Endothelial cell of umbilical vein (primary cell): ENCODE measurements at regions not wholly inside any gene's neighbourhood (a gene's known extent, or its start where the extent isn't known, plus 50 kb on each side); places are given as distances from the start of the nearest gene placed in this dataset.

ENCODE experiments used
- BruUV-seq: library from RNA; stranded (reverse); fragments of 400-500 nt; replicated peaks from 2 replicates; lab custom pipeline; 2021; lab: Mats Ljungman, UMichigan
- CTCF ChIA-PET: fragments of 300-600, 350-600 bp; sonication (Branson Sonifier 250); formaldehyde crosslinking; loops from one replicate; lab custom pipeline; 2021; ENCODE audit warnings: antibody characterized with exemption, inconsistent platforms; lab: Charles Lee
- POLR2A ChIA-PET: fragments of 300-600, 350-600 bp; sonication (Branson Sonifier 250); formaldehyde crosslinking; loops from one replicate; lab custom pipeline; 2021; ENCODE audit warnings: antibody characterized with exemption, inconsistent platforms; lab: Charles Lee
- DNase-seq: peaks from one replicate; pipeline ENCODE4 v3.0.0-alpha.2; 2011; ENCODE audit warnings: low read depth, low spot score
- FAIRE-seq: peaks from 2 replicates; lab custom pipeline; 2011; peaks lifted over from hg19 to GRCh38; lab: Jason Lieb, UNC
- H2AFZ ChIP-seq: 2 replicates; pipeline ENCODE4 v1.6.0; 2012; ENCODE audit warnings: low read depth, low read length, control low read depth, inconsistent platforms
- H3K27ac ChIP-seq: 2 replicates; pipeline ENCODE4 v1.5.1; 2011; ENCODE audit warnings: low read depth, mild to moderate bottlenecking, control low read depth, low read length, moderate library complexity; ENCODE audit not compliant: insufficient read depth
- H3K27me3 ChIP-seq, 2 experiments: 2 replicates each; pipeline versions ENCODE4 v1.6.0 to v1.6.1; 2011; ENCODE audit warnings: low read length in 2 of 2, mixed read lengths in 1 of 2; ENCODE audit not compliant: control insufficient read depth in 2 of 2, insufficient read depth in 2 of 2
- H3K36me3 ChIP-seq, 2 experiments: 2 replicates in 1 of 2; 3 replicates in 1 of 2; pipeline ENCODE4 v1.5.1; 2011; ENCODE audit warnings: low read length in 2 of 2, mild to moderate bottlenecking in 1 of 2, moderate library complexity in 1 of 2; ENCODE audit not compliant: control insufficient read depth in 2 of 2, insufficient read depth in 2 of 2; ENCODE audit errors: extremely low read depth in 1 of 2
- H3K4me1 ChIP-seq: 3 replicates; pipeline ENCODE4 v1.5.1; 2011; ENCODE audit warnings: mild to moderate bottlenecking, low read length; ENCODE audit not compliant: control insufficient read depth, insufficient read depth; ENCODE audit errors: extremely low read depth
- H3K4me2 ChIP-seq: 2 replicates; pipeline ENCODE4 v1.6.1; 2011; ENCODE audit warnings: low read length, control low read depth, mixed read lengths; ENCODE audit not compliant: insufficient read depth
- H3K4me3 ChIP-seq, 3 experiments: fragments of 200-600 bp in 1 of 3; sonication (generic), shearing (Covaris generic) in 1 of 3; replicated peaks in 1 of 3; 2 replicates each; pipeline ENCODE4 v1.5.1; 2011 to 2016; ENCODE audit warnings: control low read depth in 3 of 3, low read length in 3 of 3, mild to moderate bottlenecking in 2 of 3, inconsistent platforms in 1 of 3, low read depth in 1 of 3, moderate library complexity in 1 of 3; ENCODE audit not compliant: insufficient read depth in 1 of 3
- H3K79me2 ChIP-seq: 2 replicates; pipeline ENCODE4 v1.6.0; 2012; ENCODE audit warnings: low read length, inconsistent platforms; ENCODE audit not compliant: control insufficient read depth, insufficient read depth
- H3K9ac ChIP-seq: replicated peaks from 2 replicates; pipeline ENCODE3; 2011; ENCODE audit warnings: low read length, control low read depth; ENCODE audit not compliant: insufficient read depth; ENCODE audit errors: extremely low read depth
- H3K9me1 ChIP-seq: replicated peaks from 3 replicates; pipeline ENCODE4 v1.6.0; 2011; ENCODE audit warnings: mild to moderate bottlenecking, low read length; ENCODE audit not compliant: control insufficient read depth, insufficient read depth; ENCODE audit errors: extremely low read depth
- H3K9me3 ChIP-seq: replicated peaks from 2 replicates; pipeline ENCODE4 v1.5.1; 2012; ENCODE audit warnings: low read length, inconsistent platforms; ENCODE audit not compliant: control insufficient read depth, insufficient read depth
- H4K20me1 ChIP-seq: replicated peaks from 2 replicates; pipeline ENCODE3; 2011; ENCODE audit warnings: mild to moderate bottlenecking, low read length; ENCODE audit not compliant: control insufficient read depth, insufficient read depth; ENCODE audit errors: extremely low read depth
- CTCF ChIP-seq, 2 donors: IDR thresholded peaks; 1 replicate in 1 of 2; 2 replicates in 1 of 2; pipeline ENCODE4 v1.5.1; 2011; ENCODE audit warnings: low read length in 2 of 2, mild to moderate bottlenecking in 2 of 2, moderate library complexity in 2 of 2, control low read depth in 1 of 2, inconsistent platforms in 1 of 2, low read depth in 1 of 2; ENCODE audit not compliant: insufficient read depth in 1 of 2; ENCODE audit errors: extremely low read depth in 1 of 2
- EZH2 ChIP-seq: IDR thresholded peaks from 2 replicates; pipeline ENCODE4 v1.6.1; 2012; ENCODE audit warnings: borderline replicate concordance, low read depth, mild to moderate bottlenecking, moderate library complexity, low read length, inconsistent platforms; ENCODE audit not compliant: severe bottlenecking
- FOS ChIP-seq: IDR thresholded peaks from 2 replicates; pipeline ENCODE4 v1.6.1; 2011; ENCODE audit warnings: mild to moderate bottlenecking, low read length, moderate library complexity, borderline replicate concordance; ENCODE audit not compliant: insufficient read depth
- GATA2 ChIP-seq: IDR thresholded peaks from 2 replicates; pipeline ENCODE4 v1.7.0; 2011; ENCODE audit warnings: low read depth, mild to moderate bottlenecking, moderate library complexity, mixed read lengths, low read length; ENCODE audit not compliant: insufficient read length, insufficient read depth
- JUN ChIP-seq: IDR thresholded peaks from 2 replicates; pipeline ENCODE4 v1.6.1; 2011; ENCODE audit warnings: borderline replicate concordance, low read depth; ENCODE audit not compliant: insufficient read length, insufficient read depth
- MAX ChIP-seq: IDR thresholded peaks from 2 replicates; pipeline ENCODE4 v1.6.1; 2011; ENCODE audit not compliant: insufficient read depth, insufficient read length
- MYC ChIP-seq: IDR thresholded peaks from one replicate; pipeline ENCODE4 v1.6.1; 2011; ENCODE audit warnings: mild to moderate bottlenecking, low read depth, low read length
- POLR2A ChIP-seq: IDR thresholded peaks from 2 replicates; pipeline ENCODE4 v1.6.1; 2012; ENCODE audit warnings: low read depth, mild to moderate bottlenecking, control low read depth, low read length
- POLR2AphosphoS5 ChIP-seq: IDR thresholded peaks from 2 replicates; pipeline ENCODE4 v1.6.1; 2012; ENCODE audit warnings: low read depth, mild to moderate bottlenecking, control low read depth, low read length, moderate library complexity; ENCODE audit not compliant: insufficient read depth
- dilution Hi-C: fragments of 300-500 bp; cut with MboI; formaldehyde crosslinking; loops from one replicate; pipeline ENCODE4 v1.15.0; 2019; ENCODE audit warnings: low sequenced_read_pairs; ENCODE audit not compliant: extremely low pct_ligation_motif_present
- intact Hi-C: fragments of 100-400 bp; cut with micrococcal nuclease; formaldehyde crosslinking; loops from one replicate; pipeline ENCODE4 v1.10.0; 2022

- no peak overlapping the region for H3K9ac ChIP-seq
- no peaks in the 10 kb centered on the region for H3K36me3 ChIP-seq
- FAIRE-seq, result no peak
- H3K4me3 ChIP-seq, result no peak overlapping the region
- H3K4me2 ChIP-seq, result no peak overlapping the region
- BruUV-seq, result no TSS peak
- no peaks in the 10 kb centered on the region for H3K79me2 ChIP-seq
- H3K9me3 ChIP-seq, result no peaks in the 10 kb centered on the region
- no peaks in the 10 kb centered on the region for H3K27me3 ChIP-seq
- H4K20me1 ChIP-seq, result no peaks in the 10 kb centered on the region
- no peak overlapping the region for H2AFZ ChIP-seq
- DNase-seq, result no peak
- POLR2A ChIA-PET, result no interaction called here
- CTCF ChIA-PET, result no interaction called here
- no peaks in the 10 kb centered on the region for H3K4me1 ChIP-seq
- intact Hi-C loops, result no loop called here
- no peak overlapping the region for H3K27ac ChIP-seq
- no peak for TF ChIP-seq MAX
- TF ChIP-seq POLR2AphosphoS5, result no peak
- TF ChIP-seq JUN, result no peak
- TF ChIP-seq GATA2, result no peak
- no peak for TF ChIP-seq CTCF (IDR thresholded peaks at IDR 0.05; ENCODE audit: extremely low read depth in 1 of 2, insufficient read depth in 1 of 2, low read depth in 1 of 2, low read length in 2 of 2)
- no peak for TF ChIP-seq MYC
- no peak for TF ChIP-seq POLR2A
- no peak for TF ChIP-seq FOS
- no peak for TF ChIP-seq EZH2
- no peaks in the 10 kb centered on the region for H3K9me1 ChIP-seq
- dilution Hi-C loops, result no loop called here
Observed at GRCh38 chr4:157587681-157588423, 367.3 kb downstream of the GRIA2 start.
